ENCODE measurements at regions not wholly inside any gene's neighbourhood (a gene's known extent, or its start where the extent isn't known, plus 50 kb on each side); places are given as distances from the start of the nearest gene placed in this dataset.

DNA sequence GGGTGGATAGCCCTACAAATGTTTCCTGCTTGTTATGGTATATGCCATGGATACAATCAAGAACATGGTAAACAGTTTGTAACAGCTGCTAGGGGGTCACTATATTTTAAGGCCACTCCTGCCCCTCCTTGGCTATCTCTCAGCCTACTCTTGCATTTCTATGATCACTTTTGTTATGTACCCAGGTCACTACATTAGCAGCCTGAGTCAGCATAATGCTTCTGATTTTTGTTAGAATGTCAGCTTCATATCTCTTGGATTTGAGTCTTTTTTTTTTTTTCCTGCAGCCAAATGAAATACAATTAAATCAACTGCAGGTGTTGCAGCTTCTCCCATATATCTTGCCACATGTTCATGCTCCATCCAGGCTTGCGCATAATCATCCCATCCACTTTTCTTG lies 629.7 kb upstream of the GRAMD2B start:
- TF ChIP-seq, protein P1, sequence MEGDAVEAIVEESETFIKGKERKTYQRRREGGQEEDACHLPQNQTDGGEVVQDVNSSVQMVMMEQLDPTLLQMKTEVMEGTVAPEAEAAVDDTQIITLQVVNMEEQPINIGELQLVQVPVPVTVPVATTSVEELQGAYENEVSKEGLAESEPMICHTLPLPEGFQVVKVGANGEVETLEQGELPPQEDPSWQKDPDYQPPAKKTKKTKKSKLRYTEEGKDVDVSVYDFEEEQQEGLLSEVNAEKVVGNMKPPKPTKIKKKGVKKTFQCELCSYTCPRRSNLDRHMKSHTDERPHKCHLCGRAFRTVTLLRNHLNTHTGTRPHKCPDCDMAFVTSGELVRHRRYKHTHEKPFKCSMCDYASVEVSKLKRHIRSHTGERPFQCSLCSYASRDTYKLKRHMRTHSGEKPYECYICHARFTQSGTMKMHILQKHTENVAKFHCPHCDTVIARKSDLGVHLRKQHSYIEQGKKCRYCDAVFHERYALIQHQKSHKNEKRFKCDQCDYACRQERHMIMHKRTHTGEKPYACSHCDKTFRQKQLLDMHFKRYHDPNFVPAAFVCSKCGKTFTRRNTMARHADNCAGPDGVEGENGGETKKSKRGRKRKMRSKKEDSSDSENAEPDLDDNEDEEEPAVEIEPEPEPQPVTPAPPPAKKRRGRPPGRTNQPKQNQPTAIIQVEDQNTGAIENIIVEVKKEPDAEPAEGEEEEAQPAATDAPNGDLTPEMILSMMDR (conservative IDR thresholded peaks at IDR 0.05; ENCODE audit: low read depth, low read length) = no peak
- no peak overlapping the region for H3K4me3 ChIP-seq (ENCODE audit: low read depth, low read length)
- DNase-seq (ENCODE audit: low read depth) = no peak

DNA sequence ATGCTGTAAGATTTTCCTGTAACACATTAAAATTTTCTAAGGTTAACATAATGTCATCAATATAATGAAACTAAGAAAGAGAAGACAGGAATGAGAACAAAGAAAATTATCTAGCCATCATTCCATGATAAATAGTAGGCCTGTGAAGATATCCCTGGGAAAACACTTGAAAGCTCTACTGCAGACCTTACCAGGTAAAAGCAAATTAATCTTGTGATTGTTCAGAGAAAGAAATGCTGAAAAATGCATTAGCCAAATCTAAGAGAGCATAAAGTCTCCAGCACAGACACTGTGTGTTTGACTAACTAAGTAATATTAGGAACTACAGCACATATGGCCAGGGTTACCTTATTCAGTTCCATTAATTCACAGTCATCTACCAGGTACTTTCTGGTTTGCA lies 628.3 kb upstream of the GRAMD2B start:
- DNase-seq (ENCODE audit: low read depth) = no peak
- H3K4me3 ChIP-seq (ENCODE audit: low read depth, low read length) = no peak overlapping the region
- TF ChIP-seq, protein P1 (conservative IDR thresholded peaks at IDR 0.05; ENCODE audit: low read depth, low read length) = no peak

DNA sequence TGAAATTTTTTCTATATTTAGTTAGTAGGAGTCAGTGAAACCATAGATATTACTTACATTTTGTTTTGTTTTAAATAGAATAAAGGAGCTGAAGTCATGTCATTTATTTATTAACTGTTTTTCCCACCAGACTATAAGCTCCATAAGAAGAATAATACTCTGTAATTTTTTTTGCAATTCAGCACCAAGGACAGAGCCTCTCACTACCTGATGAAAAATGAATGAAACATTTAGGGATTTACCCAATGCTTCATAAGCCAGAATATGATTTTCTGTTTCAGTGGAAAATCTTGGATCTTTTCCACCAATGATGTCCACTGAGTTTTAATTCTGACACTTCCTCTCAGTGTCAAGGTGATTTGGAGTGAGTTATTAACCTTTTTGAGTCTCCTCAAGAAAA lies 624.9 kb upstream of the GRAMD2B start:
- H3K4me3 ChIP-seq (ENCODE audit: low read depth, low read length) = no peak overlapping the region
- no peak for DNase-seq (ENCODE audit: low read depth)
- TF ChIP-seq, protein P1 (conservative IDR thresholded peaks at IDR 0.05; ENCODE audit: low read depth, low read length) = no peak

DNA sequence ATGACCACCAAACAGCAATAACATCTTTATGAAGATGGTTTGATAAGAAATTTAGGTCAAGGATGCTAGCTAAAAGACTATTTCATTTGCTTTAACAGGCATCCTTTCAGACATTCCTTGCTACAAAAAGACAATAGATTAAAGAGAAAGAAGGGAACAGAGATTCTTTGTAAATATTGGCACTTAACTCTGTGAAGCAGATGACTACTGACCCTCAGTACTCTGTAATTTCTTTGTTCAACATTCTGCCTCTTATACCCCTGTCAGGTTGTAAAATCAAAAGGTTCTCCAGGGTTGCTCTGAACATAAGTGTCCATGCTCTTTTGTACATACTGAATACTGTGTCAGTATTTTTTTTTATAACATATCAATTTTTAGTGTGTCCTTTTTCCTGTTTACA lies 610.6 kb upstream of the GRAMD2B start:
- DNase-seq (ENCODE audit: low read depth) = no peak
- no peak overlapping the region for H3K4me3 ChIP-seq (ENCODE audit: low read depth, low read length)
- TF ChIP-seq, protein P1 (conservative IDR thresholded peaks at IDR 0.05; ENCODE audit: low read depth, low read length) = no peak

DNA sequence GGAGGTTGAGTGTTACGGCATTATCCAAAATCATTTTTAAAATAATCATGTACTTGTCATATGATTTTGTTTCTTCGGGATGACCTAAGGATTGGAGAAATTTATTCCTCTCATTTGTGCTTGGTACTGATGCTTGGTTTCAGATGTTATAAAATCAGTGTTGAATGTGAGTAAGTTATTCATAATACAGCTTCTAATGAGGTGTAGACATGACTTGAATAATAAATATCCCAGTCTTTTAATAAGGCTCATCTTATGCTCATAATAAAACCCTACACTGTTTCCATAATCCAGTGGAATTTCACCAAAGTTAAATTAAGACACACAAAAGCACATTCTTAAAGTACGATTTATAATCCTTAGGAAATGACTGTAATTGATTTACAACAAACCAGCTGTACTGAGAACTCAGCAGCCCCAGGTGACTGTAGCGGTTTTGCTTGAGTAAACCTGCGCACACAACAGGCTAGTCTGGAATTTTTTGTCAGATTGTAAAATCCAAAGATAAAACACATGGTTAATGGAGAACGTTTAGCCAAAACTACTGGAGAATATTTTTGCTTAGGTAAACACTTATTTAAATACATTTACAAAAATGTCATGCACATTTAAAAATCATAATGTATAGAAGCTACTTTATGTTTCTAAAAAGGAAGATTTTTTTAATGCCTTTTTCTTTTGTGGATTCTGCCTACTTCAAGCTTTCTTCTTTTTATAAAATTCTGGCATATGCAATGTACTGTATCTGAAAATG lies 609.8 kb upstream of the GRAMD2B start:
- DNase-seq (ENCODE audit: low read depth) = peak; percentile 25
- H3K4me3 ChIP-seq (ENCODE audit: low read depth, low read length) = no peak overlapping the region
- TF ChIP-seq, protein P1 (conservative IDR thresholded peaks at IDR 0.05; ENCODE audit: low read depth, low read length) = no peak

DNA sequence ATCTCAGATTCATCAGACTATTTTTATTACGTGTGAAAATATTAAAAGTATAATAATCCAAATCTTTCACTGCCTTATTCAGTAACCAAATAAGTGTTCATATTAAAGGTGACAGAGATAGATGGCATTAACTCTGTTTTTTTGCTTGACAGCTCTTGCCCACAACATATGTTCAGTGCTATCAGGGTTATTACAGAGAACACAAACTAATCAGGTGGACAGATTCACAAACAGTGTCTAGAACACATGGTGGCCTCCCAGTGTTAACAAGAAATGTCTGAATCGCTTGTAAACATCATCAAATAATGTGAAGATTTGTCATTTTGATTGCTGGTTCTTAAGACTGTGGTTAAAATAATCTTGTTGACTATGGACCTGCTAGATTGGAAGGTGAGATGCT lies 609.1 kb upstream of the GRAMD2B start:
- DNase-seq (ENCODE audit: low read depth) = no peak
- no peak overlapping the region for H3K4me3 ChIP-seq (ENCODE audit: low read depth, low read length)
- TF ChIP-seq, protein P1 (conservative IDR thresholded peaks at IDR 0.05; ENCODE audit: low read depth, low read length) = no peak

DNA sequence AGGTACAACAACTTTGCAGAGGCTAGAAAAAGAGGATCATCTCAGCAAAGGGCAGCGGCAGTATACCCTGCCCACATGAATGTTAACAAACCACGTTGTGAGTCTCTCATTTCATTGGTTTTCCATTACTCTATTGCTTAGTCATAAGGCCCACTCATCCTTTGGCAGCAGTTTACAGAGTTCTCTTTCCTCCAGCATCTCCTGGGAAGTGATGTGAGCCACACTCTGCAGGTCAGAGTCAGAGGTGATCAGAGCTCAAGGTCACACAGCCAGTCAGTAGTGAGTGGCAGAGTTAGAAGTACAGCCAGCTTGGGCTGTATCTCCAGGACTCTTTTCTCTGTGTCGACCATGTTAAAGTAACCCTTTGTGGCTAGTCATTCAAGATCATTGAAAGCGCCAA lies 599.6 kb upstream of the GRAMD2B start:
- DNase-seq (ENCODE audit: low read depth) = no peak
- no peak overlapping the region for H3K4me3 ChIP-seq (ENCODE audit: low read depth, low read length)
- TF ChIP-seq, protein P1 (conservative IDR thresholded peaks at IDR 0.05; ENCODE audit: low read depth, low read length) = no peak
